Cardiac septum (tissue), 1 donor: ENCODE measurements at regions not wholly inside any gene's neighbourhood (a gene's known extent, or its start where the extent isn't known, plus 50 kb on each side); places are given as distances from the start of the nearest gene placed in this dataset.

Source experiments
- DNase-seq: peaks from one replicate; pipeline ENCODE4 v3.0.0-alpha.2; 2020; ENCODE audit warnings: low spot score
- intact Hi-C: fragments of 100-400 bp; cut with DNase I; formaldehyde crosslinking; loops from one replicate; pipeline ENCODE4 v1.14.0; 2022
- donor health status: DM: no; HTN: no; CAD: no.

- DNase-seq = no peak
- intact Hi-C loops = no loop called here
These were observed 202.4 kb upstream of the HABP2 start for GRCh38 chr10:113350311-113351040.

GRCh38 chr10:113354711-113355110 is 198.1 kb upstream of the HABP2 start:
- DNase-seq = no peak
- intact Hi-C loops = no loop called here

- DNase-seq = no peak
- intact Hi-C loops = no loop called here
These were observed 195.8 kb upstream of the HABP2 start for GRCh38 chr10:113356794-113357680.

GRCh38 chr10:113357681-113358300 is 195.1 kb upstream of the HABP2 start:
- intact Hi-C loops = no loop called here
- DNase-seq = no peak

- no peak for DNase-seq
- intact Hi-C loops = no loop called here
These were observed 193.2 kb upstream of the HABP2 start for GRCh38 chr10:113359655-113360054.

- DNase-seq = no peak
- intact Hi-C loops = no loop called here
These were observed 192.0 kb upstream of the HABP2 start for GRCh38 chr10:113360870-113361269.

GRCh38 chr10:113362645-113363091 is 190.2 kb upstream of the HABP2 start:
- intact Hi-C loops = no loop called here
- DNase-seq = no peak

- no peak for DNase-seq
- intact Hi-C loops = no loop called here
These were observed 188.6 kb upstream of the HABP2 start for GRCh38 chr10:113364227-113364626.

GRCh38 chr10:113368666-113369364 is 184.0 kb upstream of the HABP2 start:
- no peak for DNase-seq
- intact Hi-C loops = no loop called here

- intact Hi-C loops = no loop called here
- DNase-seq = no peak
These were observed 183.5 kb upstream of the HABP2 start for GRCh38 chr10:113369365-113369694.

GRCh38 chr10:113376428-113376827 is 176.4 kb upstream of the HABP2 start:
- intact Hi-C loops = no loop called here
- DNase-seq = no peak

GRCh38 chr10:113379091-113379490 is 173.8 kb upstream of the HABP2 start:
- no peak for DNase-seq
- intact Hi-C loops = no loop called here

GRCh38 chr10:113381416-113381815 is 171.4 kb upstream of the HABP2 start:
- intact Hi-C loops = loop anchor here (5.0 to 10.0 kb wide), 3 partner anchors 249 to 817 kb away; no protein-coding TSS in a partner anchor
- DNase-seq = no peak

- intact Hi-C loops = loop anchor here (5.0 to 10.0 kb wide), 3 partner anchors 250 to 817 kb away; no protein-coding TSS in a partner anchor
- no peak for DNase-seq
These were observed 170.8 kb upstream of the HABP2 start for GRCh38 chr10:113381981-113382509.

- no peak for DNase-seq
- intact Hi-C loops = loop anchor here (5.0 to 10.0 kb wide), 3 partner anchors 250 to 818 kb away; no protein-coding TSS in a partner anchor
These were observed 170.2 kb upstream of the HABP2 start for GRCh38 chr10:113382691-113383090.

- DNase-seq = no peak
- intact Hi-C loops = loop anchor here (5.0 to 10.0 kb wide), 3 partner anchors 252 to 819 kb away; no protein-coding TSS in a partner anchor
These were observed 168.7 kb upstream of the HABP2 start for GRCh38 chr10:113384181-113384580.

GRCh38 chr10:113385021-113385999 is 167.5 kb upstream of the HABP2 start:
- DNase-seq = peak; percentile 85

GRCh38 chr10:113386005-113386404 is 166.8 kb upstream of the HABP2 start:
- no peak for DNase-seq
- intact Hi-C loops = loop anchor here (5.0 to 10.0 kb wide), 2 partner anchors 439 to 821 kb away; no protein-coding TSS in a partner anchor

More at GRCh38 chr10:113385021-113385999, 167.5 kb upstream of the HABP2 start:
- intact Hi-C loops = loop anchor here (5.0 to 10.0 kb wide), 2 partner anchors 438 to 821 kb away; no protein-coding TSS in a partner anchor
